ENCODE measurements at regions not wholly inside any gene's neighbourhood (a gene's known extent, or its start where the extent isn't known, plus 50 kb on each side); places are given as distances from the start of the nearest gene placed in this dataset.

DNA sequence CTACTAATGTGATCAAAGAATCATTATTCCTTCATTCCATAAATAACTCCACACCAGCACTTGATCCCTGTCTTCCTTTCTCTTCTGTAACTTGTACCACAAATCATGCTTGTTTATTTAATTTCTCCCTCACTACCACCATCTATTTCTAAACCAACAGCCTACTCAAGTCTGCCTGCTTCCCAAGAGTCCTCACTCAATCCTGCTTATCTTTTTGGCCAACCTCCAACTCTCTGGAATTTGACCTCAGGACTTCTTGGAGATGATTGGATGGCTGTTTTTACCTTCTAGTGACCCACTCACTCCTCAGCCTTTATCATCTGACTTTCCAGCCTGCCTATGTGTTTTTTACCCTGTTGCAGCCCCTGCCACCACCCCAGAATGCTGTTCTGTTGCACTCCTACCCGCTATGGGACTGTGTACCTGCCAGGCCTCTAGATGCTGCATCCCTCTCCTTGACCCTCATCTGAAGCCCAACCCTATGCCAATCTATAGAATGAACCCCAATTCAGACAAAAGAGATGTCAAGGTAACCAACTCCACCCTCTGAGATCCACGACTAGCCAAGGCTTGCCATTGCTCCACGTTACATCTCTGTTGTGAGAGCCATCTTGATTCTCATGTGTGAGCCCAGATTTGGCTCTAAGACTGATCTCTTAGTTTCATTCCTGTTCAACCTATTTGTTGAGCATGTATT lies 150.2 kb upstream of the PLEKHG7 start:
- peak; percentile 96 for DNase-seq

DNA sequence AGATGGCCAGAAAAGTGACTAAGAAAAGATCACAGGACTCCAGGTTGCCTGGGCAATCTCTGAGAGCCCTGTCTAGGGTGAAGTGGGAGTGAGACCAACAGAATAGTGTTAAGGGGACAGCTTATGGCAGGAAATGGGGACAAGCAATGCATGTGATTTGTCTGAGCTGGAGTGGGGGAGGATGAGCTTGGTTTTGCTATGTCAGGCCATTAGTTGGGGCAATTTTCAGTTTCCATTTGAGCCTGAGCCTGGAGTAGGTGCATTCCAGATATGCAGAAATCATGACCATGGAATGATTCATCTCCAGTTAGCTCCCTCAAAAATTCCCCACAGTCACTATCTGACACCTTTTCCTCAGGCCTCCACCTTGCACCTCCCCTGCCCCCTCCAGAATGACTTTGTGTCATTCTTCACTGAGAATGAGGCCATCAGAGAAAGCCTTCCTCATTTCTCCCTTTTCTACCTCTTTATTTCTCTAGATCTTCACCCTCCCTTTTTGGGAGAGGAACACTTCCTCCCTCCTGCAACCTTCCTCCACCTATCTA lies 150.9 kb upstream of the PLEKHG7 start:
- DNase-seq = peak; percentile 88

DNA sequence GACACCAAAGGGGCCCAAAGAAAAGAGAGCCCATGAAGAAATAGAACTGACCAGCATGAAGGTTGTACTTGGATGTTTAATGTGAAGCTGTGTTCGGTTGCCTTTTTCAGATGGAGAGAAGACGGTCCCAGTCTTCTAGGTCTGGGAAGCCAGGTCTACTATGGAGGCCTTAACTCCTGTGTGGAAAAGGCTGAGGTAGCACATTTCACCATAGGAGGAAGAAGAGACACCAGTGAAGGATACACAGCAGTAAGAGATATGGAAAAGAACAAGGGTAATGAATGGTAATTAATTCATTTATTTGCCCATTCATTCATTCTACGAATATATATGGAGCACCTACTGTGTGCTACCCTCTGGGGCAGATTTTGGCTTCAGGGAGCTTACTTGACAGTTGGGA lies 151.6 kb upstream of the PLEKHG7 start:
- DNase-seq = no peak

- no peak for DNase-seq
Measured at GRCh38 chr12:92550661-92551060, 152.1 kb upstream of the PLEKHG7 start.

DNA sequence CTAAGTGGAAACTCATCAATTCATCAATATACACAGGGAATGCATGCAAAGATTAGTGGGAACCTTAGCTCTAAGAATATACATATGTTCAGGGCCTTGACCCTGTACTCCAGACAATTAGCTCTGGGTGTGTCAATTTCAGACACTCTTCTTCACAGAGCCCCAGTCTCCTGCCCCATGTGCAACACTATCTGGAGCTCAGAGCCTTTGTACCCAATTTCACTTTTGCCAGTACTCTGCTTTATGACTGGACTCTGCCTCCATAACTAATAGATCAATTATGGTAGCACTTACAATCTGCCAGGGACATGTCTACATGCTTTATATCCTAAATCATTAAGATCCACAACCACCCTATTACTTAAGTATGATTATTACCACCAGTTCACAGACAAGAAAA lies 152.5 kb upstream of the PLEKHG7 start:
- no peak for DNase-seq

- DNase-seq = no peak
Measured at GRCh38 chr12:92549516-92549915, 153.3 kb upstream of the PLEKHG7 start.

- no peak for DNase-seq
Measured at GRCh38 chr12:92547906-92548305, 154.9 kb upstream of the PLEKHG7 start.

GRCh38 chr12:92547420-92547819 lies 155.4 kb upstream of the PLEKHG7 start:
- DNase-seq = no peak

GRCh38 chr12:92546635-92547348 lies 156.0 kb upstream of the PLEKHG7 start:
- no peak for DNase-seq

- no peak for DNase-seq
Measured at GRCh38 chr12:92546259-92546634, 156.5 kb upstream of the PLEKHG7 start.

DNA sequence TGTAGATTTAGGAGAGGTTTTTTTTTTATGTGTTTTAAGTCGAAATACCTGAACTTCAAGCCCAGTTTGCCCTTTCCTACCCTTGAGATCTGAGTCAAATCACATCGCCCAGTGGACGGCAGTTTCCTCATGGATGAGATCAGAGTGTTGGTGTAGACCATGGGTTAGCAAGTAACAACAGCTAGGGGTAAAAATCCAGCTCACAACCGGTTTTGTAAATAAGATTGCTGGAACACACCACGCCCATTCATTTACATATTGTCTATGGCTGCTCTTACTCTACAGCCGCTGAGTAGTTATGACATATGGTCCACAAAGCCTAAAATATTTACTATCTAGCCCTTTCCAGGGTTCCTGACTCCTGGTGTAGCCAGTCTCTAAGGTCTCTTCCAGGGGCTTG lies 158.5 kb upstream of the PLEKHG7 start:
- DNase-seq = no peak

- no peak for DNase-seq
Measured at GRCh38 chr12:92543840-92544239, 158.9 kb upstream of the PLEKHG7 start.

DNA sequence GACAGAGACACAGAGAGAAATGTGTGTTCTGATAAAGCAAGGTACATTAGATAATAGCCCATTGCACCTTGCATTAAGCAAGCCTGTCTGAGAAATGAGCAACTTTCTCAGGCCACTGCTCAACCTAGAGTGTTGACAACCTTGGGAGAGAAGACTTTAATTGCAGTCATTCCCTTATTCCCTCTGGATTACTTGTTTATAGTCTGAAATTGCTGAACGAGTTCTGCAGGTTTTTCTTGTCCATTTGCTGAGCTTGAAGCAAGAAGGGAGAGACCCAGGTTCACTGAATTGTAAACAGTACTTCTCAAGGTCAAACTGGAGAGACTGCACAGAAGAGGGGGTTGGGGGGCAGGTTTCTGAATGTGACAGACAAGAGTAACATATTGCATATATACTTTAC lies 159.4 kb upstream of the PLEKHG7 start:
- DNase-seq = no peak

GRCh38 chr12:92541731-92542130 lies 161.1 kb upstream of the PLEKHG7 start:
- no peak for DNase-seq

DNA sequence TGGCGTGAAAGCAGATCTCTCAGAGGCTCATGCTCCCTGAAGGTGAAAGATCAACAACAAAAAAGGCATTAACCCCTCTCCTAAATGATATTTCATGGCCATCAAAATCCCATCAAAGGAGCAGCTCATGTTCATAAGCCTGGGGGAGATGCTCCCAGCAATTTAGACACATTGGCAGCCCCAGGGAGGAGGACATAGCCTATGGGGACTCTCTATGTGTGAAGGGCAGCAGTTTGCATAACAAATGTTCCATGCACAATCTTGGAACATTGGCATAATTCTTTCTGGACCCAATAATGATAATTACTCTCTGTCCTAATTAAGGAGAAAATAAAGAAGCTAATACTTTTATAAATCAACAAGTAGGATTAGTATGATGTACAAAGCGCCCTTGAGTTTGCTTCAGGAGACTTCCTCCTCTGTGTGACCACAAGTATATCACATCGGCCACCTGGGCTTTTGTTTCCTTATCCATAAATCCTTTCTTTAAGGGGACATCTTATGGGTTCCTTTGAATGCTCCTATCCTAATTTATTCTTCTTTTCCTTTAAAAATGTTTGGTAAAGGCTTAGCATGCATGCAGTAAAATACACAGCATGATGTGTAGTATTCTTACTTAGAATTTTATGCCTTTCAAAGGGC lies 161.9 kb upstream of the PLEKHG7 start:
- DNase-seq = no peak

- DNase-seq = no peak
Measured at GRCh38 chr12:92539976-92540781, 162.6 kb upstream of the PLEKHG7 start.

DNA sequence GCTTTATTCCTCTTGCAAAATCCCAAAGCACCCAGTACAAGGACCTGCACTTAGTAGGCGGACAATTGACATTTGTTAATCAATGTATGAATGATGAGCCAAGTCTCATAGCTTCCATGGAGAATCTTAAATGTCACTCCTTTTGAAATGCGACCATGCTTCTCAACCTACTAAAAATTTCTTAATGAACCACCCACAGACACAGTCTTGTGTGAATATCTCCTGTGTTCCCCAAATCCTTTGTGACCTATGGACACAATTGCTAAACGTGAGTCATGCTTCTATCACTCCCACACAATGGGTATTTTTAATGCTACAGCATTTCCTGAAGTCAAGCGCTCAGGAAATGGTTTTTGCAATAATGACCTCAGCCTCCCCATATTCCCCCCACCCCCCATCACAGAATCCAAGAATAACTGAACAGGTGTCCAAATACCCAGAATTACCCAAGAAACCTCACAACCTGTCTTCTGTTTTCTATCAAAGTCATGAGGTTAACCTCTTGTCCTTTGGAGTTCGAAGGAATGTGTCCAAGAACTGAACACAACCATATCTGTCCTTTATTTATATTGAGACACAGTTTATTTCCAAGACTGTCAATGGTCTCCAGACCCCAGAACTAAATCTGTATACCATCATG lies 163.6 kb upstream of the PLEKHG7 start:
- peak; percentile 69 for DNase-seq

GRCh38 chr12:92537290-92537960 lies 165.4 kb upstream of the PLEKHG7 start:
- DNase-seq = no peak

DNA sequence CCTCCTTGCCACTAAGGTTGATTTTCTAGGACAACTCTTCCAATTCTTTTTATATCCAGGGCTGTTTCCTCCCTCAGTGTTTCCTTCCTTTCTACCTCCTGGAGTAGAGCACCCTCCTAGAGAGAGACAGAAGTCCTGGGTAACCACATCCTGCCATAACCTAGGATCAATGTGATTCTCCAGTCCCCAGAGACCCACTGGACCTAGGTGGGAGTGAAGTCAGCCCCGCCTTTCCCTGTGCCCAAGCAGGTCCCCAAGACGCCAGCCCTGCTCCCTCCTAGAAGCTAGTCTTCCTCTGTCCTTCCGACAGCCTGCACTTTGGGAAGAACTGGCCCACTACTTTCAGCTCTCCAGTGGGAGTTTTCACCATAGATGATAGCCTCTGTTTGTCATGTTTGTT lies 166.8 kb upstream of the PLEKHG7 start:
- DNase-seq = no peak

DNA sequence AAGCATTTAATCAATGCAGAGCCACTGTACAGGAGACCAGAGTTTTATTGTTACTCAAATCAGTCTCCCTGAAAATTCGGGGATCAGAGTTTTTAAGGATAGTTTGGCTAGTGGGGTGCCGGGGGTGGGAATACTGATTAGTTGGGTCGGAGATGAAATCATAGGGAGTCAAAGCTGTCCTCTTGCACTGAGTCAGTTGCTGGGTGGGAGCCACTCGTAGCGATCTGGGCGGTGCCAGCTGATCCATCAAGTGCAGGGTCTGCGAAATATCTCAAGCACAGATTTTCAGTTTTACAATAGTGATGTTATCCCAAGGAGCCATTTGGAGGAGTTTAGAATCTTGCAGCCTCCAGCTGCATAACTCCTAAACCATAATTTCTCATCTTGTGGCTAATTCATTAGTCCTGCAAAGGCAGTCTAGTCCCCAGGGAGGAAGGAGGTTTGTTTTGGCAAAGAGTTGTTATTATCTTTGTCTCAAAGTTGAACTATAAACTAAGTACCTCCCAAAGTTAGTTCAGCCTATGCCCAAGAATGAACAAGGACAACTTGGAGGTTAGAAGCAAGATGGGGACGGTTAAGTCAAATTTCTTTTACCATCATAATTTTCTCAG lies 169.4 kb upstream of the PLEKHG7 start:
- no peak for DNase-seq

DNA sequence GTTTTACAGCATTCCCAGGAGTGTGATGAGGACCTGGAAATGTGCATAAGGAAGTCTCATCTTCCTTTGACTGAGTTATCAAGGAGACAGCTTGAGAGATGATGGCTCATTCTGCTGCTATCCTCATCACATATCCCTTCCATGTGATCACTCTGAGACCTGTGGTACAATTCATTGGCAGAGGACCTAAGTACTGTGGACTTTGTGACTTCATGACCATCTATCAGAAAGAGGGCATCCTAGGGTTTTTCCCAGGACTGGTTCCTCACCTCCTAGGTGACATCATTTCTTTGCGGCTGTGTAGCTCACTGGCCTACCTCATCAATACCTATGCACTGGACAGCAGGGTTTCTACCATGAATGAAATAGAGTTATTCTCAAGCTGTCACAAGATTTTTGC lies 172.1 kb upstream of the PLEKHG7 start:
- DNase-seq = no peak

DNA sequence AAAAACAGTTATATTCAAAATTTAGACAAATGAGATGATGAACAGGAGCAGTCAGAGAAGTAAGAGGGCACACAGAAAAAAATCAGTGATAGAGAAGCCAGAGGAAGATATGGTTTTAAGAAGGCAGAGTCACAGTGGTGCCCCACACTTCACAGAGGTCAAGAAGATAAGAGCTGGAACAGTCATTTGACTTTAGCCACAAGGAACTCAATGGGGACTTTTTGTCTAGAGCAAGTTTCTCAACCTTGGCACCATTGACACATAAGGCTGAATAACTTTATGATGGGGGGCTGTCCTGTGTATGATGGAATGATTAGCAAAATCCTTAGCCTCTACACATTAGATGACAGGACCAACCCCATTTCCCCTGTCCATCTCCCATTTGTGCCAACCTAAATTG lies 172.8 kb upstream of the PLEKHG7 start:
- no peak for DNase-seq

Measured in NCI-H226 (cell line).